ENCODE measurements at regions not wholly inside any gene's neighbourhood (a gene's known extent, or its start where the extent isn't known, plus 50 kb on each side); places are given as distances from the start of the nearest gene placed in this dataset.

GRCh38 chr5:7053125-7053524 lies 339.9 kb downstream of the TENT4A start:
- Mint-ChIP-seq H3K27me3 (no peaks in the 10 kb centered on the region), H3K4me1 (ENCODE audit: low read depth) (no peaks in the 10 kb centered on the region), H3K4me3 (no peak overlapping the region), H3K9me3 (no peaks in the 10 kb centered on the region), H3K27ac (no peak overlapping the region), H3K36me3 (ENCODE audit: low read depth) (no peaks in the 10 kb centered on the region)
- no peak for TF ChIP-seq CTCF (IDR thresholded peaks at IDR 0.05)
- ATAC-seq (no peak), DNase-seq (no peak)
- intact Hi-C loops (cut with micrococcal nuclease): no loop called here
- ChIA-PET CTCF (no interaction called here), POLR2A (no interaction called here)

GRCh38 chr5:7053528-7054209 lies 340.4 kb downstream of the TENT4A start:
- no peak for ATAC-seq
- Mint-ChIP-seq H3K4me3 (no peak overlapping the region), H3K9me3 (no peaks in the 10 kb centered on the region), H3K27me3 (no peaks in the 10 kb centered on the region), H3K4me1 (ENCODE audit: low read depth) (no peaks in the 10 kb centered on the region), H3K27ac (no peak overlapping the region), H3K36me3 (ENCODE audit: low read depth) (no peaks in the 10 kb centered on the region)
- intact Hi-C loops (cut with micrococcal nuclease): no loop called here
- POLR2A ChIA-PET: no interaction called here
- no peak for TF ChIP-seq CTCF (IDR thresholded peaks at IDR 0.05)
- CTCF ChIA-PET: interaction anchor here (0.7 kb wide), 1 partner anchor 12 kb away, joined by 3 read pairs; no protein-coding TSS in a partner anchor
- DNase-seq: no peak

- H3K27me3 Mint-ChIP-seq: peaks cover 4% of the 10 kb centered on the region
- TF ChIP-seq CTCF (IDR thresholded peaks at IDR 0.05): no peak
- ATAC-seq (no peak), DNase-seq (no peak)
- H3K36me3 Mint-ChIP-seq (ENCODE audit: low read depth): no peaks in the 10 kb centered on the region
- H3K9me3 Mint-ChIP-seq: peaks cover 2% of the 10 kb centered on the region
- no peak overlapping the region for H3K4me3 Mint-ChIP-seq
- intact Hi-C loops (cut with micrococcal nuclease): no loop called here
- no peaks in the 10 kb centered on the region for H3K4me1 Mint-ChIP-seq (ENCODE audit: low read depth)
- ChIA-PET CTCF (no interaction called here), POLR2A (no interaction called here)
- H3K27ac Mint-ChIP-seq: no peak overlapping the region
Observed at GRCh38 chr5:7066471-7067235, 329.3 kb upstream of the ADCY2 start.

- no peak for ATAC-seq
- ChIA-PET POLR2A (no interaction called here), CTCF (no interaction called here)
- Mint-ChIP-seq H3K27me3 (peaks cover 4% of the 10 kb centered on the region), H3K4me3 (no peak overlapping the region), H3K36me3 (ENCODE audit: low read depth) (no peaks in the 10 kb centered on the region), H3K27ac (no peak overlapping the region), H3K9me3 (no peaks in the 10 kb centered on the region), H3K4me1 (ENCODE audit: low read depth) (no peaks in the 10 kb centered on the region)
- intact Hi-C loops (cut with micrococcal nuclease): no loop called here
- no peak for DNase-seq
- no peak for TF ChIP-seq CTCF (IDR thresholded peaks at IDR 0.05)
Observed at GRCh38 chr5:7068156-7068555, 327.8 kb upstream of the ADCY2 start.

GRCh38 chr5:7068899-7069298 lies 327.0 kb upstream of the ADCY2 start:
- POLR2A ChIA-PET: no interaction called here
- CTCF ChIA-PET: no interaction called here
- TF ChIP-seq CTCF (IDR thresholded peaks at IDR 0.05): no peak
- DNase-seq (no peak), ATAC-seq (no peak)
- intact Hi-C loops (cut with micrococcal nuclease): no loop called here
- Mint-ChIP-seq H3K4me3 (no peak overlapping the region), H3K9me3 (no peaks in the 10 kb centered on the region), H3K4me1 (ENCODE audit: low read depth) (no peaks in the 10 kb centered on the region), H3K36me3 (ENCODE audit: low read depth) (no peaks in the 10 kb centered on the region), H3K27ac (no peak overlapping the region), H3K27me3 (peaks cover 4% of the 10 kb centered on the region)

Measured in activated CD8-positive, alpha-beta T cell treated with anti-CD3 and anti-CD28 coated beads for 36 hours (primary cell).